Transverse colon (tissue), 4 donors: ENCODE measurements at regions not wholly inside any gene's neighbourhood (a gene's known extent, or its start where the extent isn't known, plus 50 kb on each side); places are given as distances from the start of the nearest gene placed in this dataset.

ENCODE experiments used
- DNase-seq: peaks from one replicate; pipeline ENCODE4 v3.0.0-alpha.2; 2019
- H3K27ac ChIP-seq, 4 donors: fragments of 200-600 bp; sonication (generic); 2 replicates each; pipeline ENCODE4 v1.5.1; 2016 to 2018; ENCODE audit warnings: inconsistent platforms in 4 of 4
- H3K27me3 ChIP-seq: fragments of 200-600 bp; sonication (generic); 2 replicates; pipeline ENCODE4 v1.5.1; 2017; ENCODE audit warnings: inconsistent platforms
- H3K36me3 ChIP-seq, 4 donors: fragments of 200-600 bp; sonication (generic); 2 replicates each; pipeline ENCODE4 v1.5.1; 2017 to 2019; ENCODE audit warnings: inconsistent platforms in 4 of 4
- H3K4me1 ChIP-seq, 4 donors: fragments of 200-600 bp; sonication (generic); 2 replicates each; pipeline ENCODE4 v1.5.1; 2017 to 2020; ENCODE audit warnings: inconsistent platforms in 4 of 4
- H3K4me3 ChIP-seq, 4 donors: fragments of 200-600 bp; sonication (generic); 1 replicate in 1 of 4; 2 replicates in 3 of 4; pipeline versions ENCODE4 v1.5.1 to v1.6.1; 2017 to 2019; ENCODE audit warnings: inconsistent platforms in 4 of 4
- H3K9me3 ChIP-seq, 2 donors: fragments of 200-600 bp; sonication (generic); 2 replicates each; pipeline ENCODE4 v1.5.1; 2017 to 2019; ENCODE audit warnings: inconsistent platforms in 2 of 2
- EP300 ChIP-seq: sonication (generic); formaldehyde crosslinking; IDR thresholded peaks from one replicate; pipeline ENCODE4 v1.6.1; 2017; ENCODE audit warnings: antibody characterized with exemption, low read depth
- POLR2A ChIP-seq: fragments of 450-650 bp; IDR thresholded peaks from one replicate; pipeline ENCODE4 v1.6.1; 2016; ENCODE audit warnings: antibody characterized with exemption, mild to moderate bottlenecking, moderate library complexity
- POLR2AphosphoS5 ChIP-seq, 3 donors: sonication (generic); formaldehyde crosslinking; IDR thresholded peaks; one replicate each; pipeline ENCODE4 v1.6.1; 2016; ENCODE audit warnings: antibody characterized with exemption in 3 of 3
- WGBS, 2 donors: methylation state at CpG; one replicate each; pipeline ENCODE4 v1.1.5; 2018; ENCODE audit warnings: low coverage in 1 of 2; 5-methylcytosine and 5-hydroxymethylcytosine counted together
- in situ Hi-C, 4 donors: fragments of 200-750 bp; cut with MboI; loops; one replicate each; pipeline versions ENCODE4 v1.15.0 to v1.15.1; 2017; ENCODE audit warnings: low sequenced_read_pairs in 3 of 4, low pct_ligation_motif_present in 1 of 4, low pct_unique_long_range_greater_than_20kb in 1 of 4
- intact Hi-C: fragments of 100-400 bp; cut with DNase I; formaldehyde crosslinking; loops from one replicate; pipeline ENCODE4 v1.15.1; 2023; ENCODE audit warnings: low total_unique reads
- TF ChIP-seq, protein P1 (sequence below), 5 experiments: fragments of 200-600 bp in 3 of 5; fragments of 450-650 bp in 2 of 5; sonication (generic) in 3 of 5; IDR thresholded peaks; 1 replicate in 2 of 5; 2 replicates in 3 of 5; pipeline ENCODE4 v1.5.1; 2016 to 2017; ENCODE audit warnings: antibody characterized with exemption in 5 of 5, inconsistent platforms in 3 of 5, mild to moderate bottlenecking in 2 of 5, moderate library complexity in 1 of 5

DNA sequence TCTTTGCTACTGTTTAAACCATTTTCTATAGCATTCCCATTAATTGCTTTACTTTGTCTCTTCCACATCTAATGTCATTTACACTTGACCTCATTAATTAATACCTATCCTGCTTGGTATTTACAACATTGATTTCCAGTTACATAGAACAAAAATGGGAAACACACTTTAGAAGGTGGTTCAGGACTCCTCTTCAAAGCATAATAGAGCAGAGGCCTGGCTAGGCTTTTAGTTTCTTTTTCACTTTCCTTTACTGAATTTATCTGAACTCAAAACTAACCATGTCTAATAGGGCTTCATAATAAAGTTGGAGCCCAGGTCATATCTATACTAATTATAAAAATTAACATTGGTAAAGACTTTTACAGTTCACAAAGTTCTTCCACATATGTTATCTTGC, 648.0 kb upstream of the KIRREL3 start:
- in situ Hi-C loops = no loop called here

GRCh38 chr11:127644366-127644765, 643.8 kb upstream of the KIRREL3 start:
- Histone ChIP-seq H3K9me3 (no peaks in the 10 kb centered on the region), H3K27ac (no peak overlapping the region), H3K4me3 (no peak overlapping the region), H3K36me3 (no peaks in the 10 kb centered on the region), H3K27me3 (no peaks in the 10 kb centered on the region), H3K4me1 (no peaks in the 10 kb centered on the region)
- in situ Hi-C loops (no loop called here), intact Hi-C loops (no loop called here)
- DNase-seq = no peak
- TF ChIP-seq, protein P1, sequence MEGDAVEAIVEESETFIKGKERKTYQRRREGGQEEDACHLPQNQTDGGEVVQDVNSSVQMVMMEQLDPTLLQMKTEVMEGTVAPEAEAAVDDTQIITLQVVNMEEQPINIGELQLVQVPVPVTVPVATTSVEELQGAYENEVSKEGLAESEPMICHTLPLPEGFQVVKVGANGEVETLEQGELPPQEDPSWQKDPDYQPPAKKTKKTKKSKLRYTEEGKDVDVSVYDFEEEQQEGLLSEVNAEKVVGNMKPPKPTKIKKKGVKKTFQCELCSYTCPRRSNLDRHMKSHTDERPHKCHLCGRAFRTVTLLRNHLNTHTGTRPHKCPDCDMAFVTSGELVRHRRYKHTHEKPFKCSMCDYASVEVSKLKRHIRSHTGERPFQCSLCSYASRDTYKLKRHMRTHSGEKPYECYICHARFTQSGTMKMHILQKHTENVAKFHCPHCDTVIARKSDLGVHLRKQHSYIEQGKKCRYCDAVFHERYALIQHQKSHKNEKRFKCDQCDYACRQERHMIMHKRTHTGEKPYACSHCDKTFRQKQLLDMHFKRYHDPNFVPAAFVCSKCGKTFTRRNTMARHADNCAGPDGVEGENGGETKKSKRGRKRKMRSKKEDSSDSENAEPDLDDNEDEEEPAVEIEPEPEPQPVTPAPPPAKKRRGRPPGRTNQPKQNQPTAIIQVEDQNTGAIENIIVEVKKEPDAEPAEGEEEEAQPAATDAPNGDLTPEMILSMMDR (IDR thresholded peaks at IDR 0.05) = no peak
- no peak for TF ChIP-seq EP300
- TF ChIP-seq POLR2A = no peak
- no peak for TF ChIP-seq POLR2AphosphoS5 (IDR thresholded peaks at IDR 0.05)
- 90 to 93% methylated on average over 4 of the region's 4 CpGs for WGBS, 2 donors

More for the DNA sequence above, 648.0 kb upstream of the KIRREL3 start:
- no peak overlapping the region for H3K27ac ChIP-seq
- no peaks in the 10 kb centered on the region for H3K36me3 ChIP-seq
- TF ChIP-seq, protein P1 (IDR thresholded peaks at IDR 0.05) = no peak
- no peak for TF ChIP-seq POLR2AphosphoS5 (IDR thresholded peaks at IDR 0.05)
- TF ChIP-seq POLR2A = no peak
- TF ChIP-seq EP300 = no peak
- DNase-seq = no peak
- no peak overlapping the region for H3K4me3 ChIP-seq
- H3K9me3 ChIP-seq = no peaks in the 10 kb centered on the region
- intact Hi-C loops = no loop called here
- no peaks in the 10 kb centered on the region for H3K4me1 ChIP-seq
- no peaks in the 10 kb centered on the region for H3K27me3 ChIP-seq

GRCh38 chr11:127643268-127644058, 642.9 kb upstream of the KIRREL3 start:
- in situ Hi-C loops (no loop called here), intact Hi-C loops (no loop called here)
- WGBS, 2 donors = 67 to 68% methylated on average over 3 to 5 of the region's 5 CpGs
- Histone ChIP-seq H3K9me3 (no peaks in the 10 kb centered on the region), H3K27ac (no peak overlapping the region), H3K4me3 (no peak overlapping the region), H3K4me1 (no peaks in the 10 kb centered on the region), H3K36me3 (no peaks in the 10 kb centered on the region), H3K27me3 (no peaks in the 10 kb centered on the region)
- no peak for DNase-seq
- TF ChIP-seq POLR2AphosphoS5 (IDR thresholded peaks at IDR 0.05) = no peak
- TF ChIP-seq EP300 = no peak
- TF ChIP-seq, protein P1 (IDR thresholded peaks at IDR 0.05) = no peak
- no peak for TF ChIP-seq POLR2A

GRCh38 chr11:127640561-127641451, 640.2 kb upstream of the KIRREL3 start:
- intact Hi-C loops (no loop called here), in situ Hi-C loops (no loop called here)
- H3K36me3 ChIP-seq = no peaks in the 10 kb centered on the region
- TF ChIP-seq, protein P1 (IDR thresholded peaks at IDR 0.05) = no peak
- TF ChIP-seq POLR2AphosphoS5 (IDR thresholded peaks at IDR 0.05) (no peak), POLR2A (no peak), EP300 (no peak)
- no peaks in the 10 kb centered on the region for H3K27me3 ChIP-seq
- no peaks in the 10 kb centered on the region for H3K4me1 ChIP-seq
- DNase-seq = no peak
- H3K27ac ChIP-seq = no peak overlapping the region
- no peaks in the 10 kb centered on the region for H3K9me3 ChIP-seq
- WGBS, 2 donors = 87% methylated on average over 1 of the region's 1 CpG; no CpG with 5 or more reads in 1 of the 2 donors
- H3K4me3 ChIP-seq = no peak overlapping the region
